AG20443 (cell line): ENCODE measurements at regions not wholly inside any gene's neighbourhood (a gene's known extent, or its start where the extent isn't known, plus 50 kb on each side); places are given as distances from the start of the nearest gene placed in this dataset.
"Not testable (repeated sequence)": the region's sequence is repeated elsewhere in the genome, so short reads cannot be mapped to it uniquely, and the experiment has no call there.

Source experiments
- DNase-seq: peaks from one replicate; pipeline ENCODE4 v3.0.0; 2012; ENCODE audit warnings: low spot score, mixed read lengths

GRCh38 chr16:52386694-52387093 lies 160.2 kb downstream of the TOX3 start:
- no peak for DNase-seq

- no peak for DNase-seq
Observed at GRCh38 chr16:52384378-52384777, 162.6 kb downstream of the TOX3 start.

GRCh38 chr16:52383640-52384292 lies 163.2 kb downstream of the TOX3 start:
- no peak for DNase-seq

GRCh38 chr16:52383119-52383518 lies 163.8 kb downstream of the TOX3 start:
- DNase-seq, result no peak

GRCh38 chr16:52379551-52379950 lies 167.4 kb downstream of the TOX3 start:
- no peak for DNase-seq

GRCh38 chr16:52376676-52377280 lies 170.2 kb downstream of the TOX3 start:
- DNase-seq, result no peak

- no peak for DNase-seq
Observed at GRCh38 chr16:52372313-52372712, 174.6 kb downstream of the TOX3 start.

- DNase-seq, result no peak
Observed at GRCh38 chr16:52368859-52369258, 178.1 kb downstream of the TOX3 start.

- DNase-seq, result no peak
Observed at GRCh38 chr16:52367821-52368220, 179.1 kb downstream of the TOX3 start.

GRCh38 chr16:52366983-52367382 lies 180.0 kb downstream of the TOX3 start:
- no peak for DNase-seq

GRCh38 chr16:52364500-52364899 lies 182.4 kb downstream of the TOX3 start:
- DNase-seq, result no peak

GRCh38 chr16:52363082-52363481 lies 183.9 kb downstream of the TOX3 start:
- DNase-seq, result no peak

GRCh38 chr16:52357711-52358110 lies 189.2 kb downstream of the TOX3 start:
- no peak for DNase-seq

GRCh38 chr16:52353249-52353648 lies 193.7 kb downstream of the TOX3 start:
- DNase-seq, result no peak

GRCh38 chr16:52351451-52351850 lies 195.5 kb downstream of the TOX3 start:
- no peak for DNase-seq

GRCh38 chr16:52350031-52350642 lies 196.8 kb downstream of the TOX3 start:
- no peak for DNase-seq

GRCh38 chr16:52346709-52347108 lies 200.2 kb downstream of the TOX3 start:
- DNase-seq, result no peak

GRCh38 chr16:52333673-52334072 lies 213.3 kb downstream of the TOX3 start:
- not testable (repeated sequence) for DNase-seq

GRCh38 chr16:52320930-52321439 lies 226.0 kb downstream of the TOX3 start:
- no peak for DNase-seq

GRCh38 chr16:52318302-52319009 lies 228.5 kb downstream of the TOX3 start:
- no peak for DNase-seq

GRCh38 chr16:52316241-52316640 lies 230.7 kb downstream of the TOX3 start:
- DNase-seq, result no peak

- DNase-seq, result no peak
Observed at GRCh38 chr16:52312716-52313115, 234.2 kb downstream of the TOX3 start.
